ENCODE measurements at regions not wholly inside any gene's neighbourhood (a gene's known extent, or its start where the extent isn't known, plus 50 kb on each side); places are given as distances from the start of the nearest gene placed in this dataset.

DNA sequence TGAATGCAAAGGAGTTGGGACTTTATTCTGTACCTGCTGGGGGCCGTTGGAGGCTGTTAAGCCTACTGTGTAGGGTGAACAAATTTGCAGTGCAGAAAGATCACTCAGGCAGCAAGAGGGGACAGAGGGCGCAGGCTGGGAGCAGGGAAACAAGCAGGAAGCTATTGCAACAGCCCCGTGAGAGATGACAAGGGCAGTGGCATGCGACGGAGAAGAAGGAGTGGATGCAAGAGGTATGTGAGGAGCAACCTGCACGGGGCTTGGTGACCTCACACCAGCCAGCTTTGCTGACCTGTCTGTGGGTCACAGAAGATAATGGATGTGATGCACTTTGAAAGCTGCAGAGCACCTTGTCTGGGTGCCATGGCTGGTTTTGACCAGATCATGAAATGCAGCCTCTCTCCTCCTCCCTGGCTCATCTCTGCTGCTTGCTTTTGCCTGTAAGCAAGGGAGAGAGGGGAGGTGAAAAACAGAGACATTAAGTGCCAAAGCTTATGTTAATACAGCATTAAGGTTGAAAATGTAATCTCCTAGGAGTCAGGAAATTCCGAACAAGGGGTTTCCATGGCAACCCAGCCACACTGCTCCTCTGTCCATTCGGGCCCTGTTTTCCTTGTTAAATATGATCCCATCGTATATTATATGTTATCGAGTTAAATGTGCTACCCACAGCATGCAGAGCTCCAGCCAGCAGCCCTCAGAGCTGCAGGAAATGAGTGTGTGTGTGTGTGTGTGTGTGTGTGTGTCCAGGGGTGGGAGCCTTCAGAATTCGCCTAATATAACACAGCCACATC lies 314.3 kb upstream of the ZMIZ1 start:
- TF ChIP-seq, protein P1, sequence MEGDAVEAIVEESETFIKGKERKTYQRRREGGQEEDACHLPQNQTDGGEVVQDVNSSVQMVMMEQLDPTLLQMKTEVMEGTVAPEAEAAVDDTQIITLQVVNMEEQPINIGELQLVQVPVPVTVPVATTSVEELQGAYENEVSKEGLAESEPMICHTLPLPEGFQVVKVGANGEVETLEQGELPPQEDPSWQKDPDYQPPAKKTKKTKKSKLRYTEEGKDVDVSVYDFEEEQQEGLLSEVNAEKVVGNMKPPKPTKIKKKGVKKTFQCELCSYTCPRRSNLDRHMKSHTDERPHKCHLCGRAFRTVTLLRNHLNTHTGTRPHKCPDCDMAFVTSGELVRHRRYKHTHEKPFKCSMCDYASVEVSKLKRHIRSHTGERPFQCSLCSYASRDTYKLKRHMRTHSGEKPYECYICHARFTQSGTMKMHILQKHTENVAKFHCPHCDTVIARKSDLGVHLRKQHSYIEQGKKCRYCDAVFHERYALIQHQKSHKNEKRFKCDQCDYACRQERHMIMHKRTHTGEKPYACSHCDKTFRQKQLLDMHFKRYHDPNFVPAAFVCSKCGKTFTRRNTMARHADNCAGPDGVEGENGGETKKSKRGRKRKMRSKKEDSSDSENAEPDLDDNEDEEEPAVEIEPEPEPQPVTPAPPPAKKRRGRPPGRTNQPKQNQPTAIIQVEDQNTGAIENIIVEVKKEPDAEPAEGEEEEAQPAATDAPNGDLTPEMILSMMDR (IDR thresholded peaks at IDR 0.05): no peak
- no peak for TF ChIP-seq EZH2 (IDR thresholded peaks at IDR 0.05; ENCODE audit: borderline replicate concordance, insufficient read depth, low read depth, low read length, poor library complexity, severe bottlenecking)
- no peak overlapping the region for H3K27ac Mint-ChIP-seq
- 44% methylated on average over 6 of the region's 11 CpGs for WGBS (ENCODE audit: insufficient coverage)
- Histone ChIP-seq H3K36me3 (replicated peaks in 1 of 2; ENCODE audit: control extremely low read depth in 1 of 2, control insufficient read depth in 1 of 2, extremely low read depth in 1 of 2, insufficient read depth in 2 of 2, low read length in 1 of 2) (no peaks in the 10 kb centered on the region), H3K27ac (ENCODE audit: low read length in 2 of 2) (no peak overlapping the region), H3K79me2 (ENCODE audit: control insufficient read depth, insufficient read depth, low read length) (no peaks in the 10 kb centered on the region), H3K9me3 (ENCODE audit: control extremely low read depth in 1 of 3, control insufficient read depth in 2 of 3, insufficient read depth in 1 of 3, low read length in 2 of 3) (no peaks in the 10 kb centered on the region), H3K4me3 (ENCODE audit: control extremely low read depth in 1 of 5, extremely low read depth in 1 of 5, insufficient read depth in 1 of 5, low read depth in 2 of 5, low read length in 4 of 5) (no peak overlapping the region), H3K4me2 (replicated peaks; ENCODE audit: low read depth, low read length, poor library complexity, severe bottlenecking) (no peak overlapping the region), H4K20me1 (ENCODE audit: control insufficient read depth, insufficient read depth, low read length, poor library complexity, severe bottlenecking) (no peaks in the 10 kb centered on the region), H3K27me3 (replicated peaks in 1 of 4; ENCODE audit: control extremely low read depth in 1 of 4, control insufficient read depth in 3 of 4, insufficient read depth in 4 of 4, low read length in 3 of 4) (peaks cover 0 to 16% (median 3%) of the 10 kb centered on the region in 4 experiments), H3K9ac (ENCODE audit: low read length) (no peak overlapping the region), H3K4me1 (ENCODE audit: control insufficient read depth in 2 of 2, insufficient read depth in 2 of 2, low read length in 2 of 2) (no peaks in the 10 kb centered on the region), H2AFZ (ENCODE audit: insufficient read depth, low read depth, low read length, poor library complexity, severe bottlenecking) (no peak overlapping the region)
- ATAC-seq (ENCODE audit: low read depth) (no peak), DNase-seq (no peak)
- H3K4me3 Mint-ChIP-seq: no peak overlapping the region
- CTCF ChIA-PET: no interaction called here
- intact Hi-C loops (cut with micrococcal nuclease): no loop called here
- POLR2A ChIA-PET: no interaction called here
- no peaks in the 10 kb centered on the region for H3K4me1 Mint-ChIP-seq
- H3K9me3 Mint-ChIP-seq (ENCODE audit: insufficient read depth): no peaks in the 10 kb centered on the region
- peaks cover 32% of the 10 kb centered on the region for H3K27me3 Mint-ChIP-seq

DNA sequence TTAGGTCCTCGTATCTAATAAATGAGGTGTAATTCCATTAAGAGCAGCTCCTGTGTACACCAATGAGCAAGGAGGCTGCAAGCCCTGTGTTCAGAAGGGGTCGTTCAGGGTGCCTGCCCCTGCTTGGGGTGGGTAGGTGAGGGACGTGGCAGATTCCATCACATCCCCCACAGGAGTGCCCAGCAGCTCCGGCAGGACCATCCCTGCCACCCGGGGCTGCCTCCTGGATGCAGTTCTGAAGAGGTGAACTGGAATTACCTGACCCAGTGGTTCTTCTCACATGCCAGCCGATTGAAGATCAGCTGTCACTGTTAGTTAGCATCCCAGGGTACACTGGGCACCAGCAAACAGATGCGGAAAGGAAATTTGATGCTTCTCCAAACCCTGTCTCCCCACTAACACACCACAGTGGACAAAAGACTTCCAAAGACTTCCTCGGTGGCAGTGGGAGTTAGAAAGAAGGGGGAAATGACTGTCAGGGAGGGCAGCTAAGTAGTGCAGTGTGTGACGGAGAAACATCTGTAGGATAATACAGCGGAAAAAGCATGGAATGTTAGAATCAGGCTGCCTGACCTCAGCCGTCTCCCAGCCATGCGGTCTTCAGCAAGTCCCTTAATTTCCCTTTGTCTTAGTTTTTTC lies 313.6 kb upstream of the ZMIZ1 start:
- WGBS (ENCODE audit: insufficient coverage): 89% methylated on average over 7 of the region's 12 CpGs
- Mint-ChIP-seq H3K27me3 (peaks cover 34% of the 10 kb centered on the region), H3K9me3 (ENCODE audit: insufficient read depth) (no peaks in the 10 kb centered on the region), H3K4me1 (no peaks in the 10 kb centered on the region), H3K4me3 (no peak overlapping the region), H3K27ac (no peak overlapping the region)
- Histone ChIP-seq H3K4me3 (ENCODE audit: control extremely low read depth in 1 of 5, extremely low read depth in 1 of 5, insufficient read depth in 1 of 5, low read depth in 2 of 5, low read length in 4 of 5) (no peak overlapping the region), H3K36me3 (replicated peaks in 1 of 2; ENCODE audit: control extremely low read depth in 1 of 2, control insufficient read depth in 1 of 2, extremely low read depth in 1 of 2, insufficient read depth in 2 of 2, low read length in 1 of 2) (no peaks in the 10 kb centered on the region), H3K9ac (ENCODE audit: low read length) (no peak overlapping the region), H3K27me3 (replicated peaks in 1 of 4; ENCODE audit: control extremely low read depth in 1 of 4, control insufficient read depth in 3 of 4, insufficient read depth in 4 of 4, low read length in 3 of 4) (peaks cover 0 to 16% (median 3%) of the 10 kb centered on the region in 4 experiments), H3K4me1 (ENCODE audit: control insufficient read depth in 2 of 2, insufficient read depth in 2 of 2, low read length in 2 of 2) (no peaks in the 10 kb centered on the region), H3K9me3 (ENCODE audit: control extremely low read depth in 1 of 3, control insufficient read depth in 2 of 3, insufficient read depth in 1 of 3, low read length in 2 of 3) (no peaks in the 10 kb centered on the region), H3K4me2 (replicated peaks; ENCODE audit: low read depth, low read length, poor library complexity, severe bottlenecking) (no peak overlapping the region), H2AFZ (ENCODE audit: insufficient read depth, low read depth, low read length, poor library complexity, severe bottlenecking) (no peak overlapping the region), H4K20me1 (ENCODE audit: control insufficient read depth, insufficient read depth, low read length, poor library complexity, severe bottlenecking) (no peaks in the 10 kb centered on the region), H3K79me2 (ENCODE audit: control insufficient read depth, insufficient read depth, low read length) (no peaks in the 10 kb centered on the region), H3K27ac (ENCODE audit: low read length in 2 of 2) (no peak overlapping the region)
- DNase-seq (no peak), ATAC-seq (ENCODE audit: low read depth) (no peak)
- intact Hi-C loops (cut with micrococcal nuclease): no loop called here
- CTCF ChIA-PET: no interaction called here
- TF ChIP-seq, protein P1 (IDR thresholded peaks at IDR 0.05): no peak
- TF ChIP-seq EZH2 (IDR thresholded peaks at IDR 0.05; ENCODE audit: borderline replicate concordance, insufficient read depth, low read depth, low read length, poor library complexity, severe bottlenecking): no peak
- POLR2A ChIA-PET: no interaction called here
